K562 (cell line): ENCODE measurements at regions not wholly inside any gene's neighbourhood (a gene's known extent, or its start where the extent isn't known, plus 50 kb on each side); places are given as distances from the start of the nearest gene placed in this dataset.
A peak's percentile ranks its signal among the peaks of the same experiment; 100 is the strongest.

Experiments
- ATAC-seq: fragments of 200-7000 bp; cut with Tn5 transposase; 3 replicates; pipeline ENCODE4 v1.9.1; 2020; ENCODE audit warnings: moderate library complexity
- BruUV-seq: library from RNA; stranded (reverse); fragments of 400-500 nt; replicated peaks from 2 replicates; lab custom pipeline; 2021; lab: Mats Ljungman, UMichigan
- CTCF ChIA-PET: fragments of 300-600 bp; formaldehyde crosslinking; extraction: SDS; loops from one replicate; lab custom pipeline; 2021; ENCODE audit warnings: low intra/inter-chr PET ratio; lab: Yijun Ruan, JAX
- POLR2A ChIA-PET: fragments of 300-600, 350-650 bp; sonication (Branson Sonifier 250); formaldehyde crosslinking; extraction: SDS; loops from one replicate; lab custom pipeline; 2021; ENCODE audit warnings: antibody characterized with exemption, inconsistent platforms; lab: Yijun Ruan, JAX
- DNase-seq, 4 experiments: peaks; one replicate each; pipeline versions ENCODE4 v3.0.0 to v3.0.0-alpha.2; 2011 to 2018; ENCODE audit warnings: low spot score in 3 of 4, mixed read lengths in 3 of 4; ENCODE audit errors: extremely low read depth in 1 of 4
- FAIRE-seq: peaks from 2 replicates; lab custom pipeline; 2011; peaks lifted over from hg19 to GRCh38; lab: Jason Lieb, UNC
- H2AFZ ChIP-seq: 2 replicates; pipeline ENCODE4 v1.6.0; 2011; ENCODE audit warnings: low read depth, low read length, control low read depth, inconsistent platforms
- H3K27ac ChIP-seq: fragments of 200-600 bp; 3 replicates; pipeline ENCODE4 v1.8.0; 2011; ENCODE audit warnings: low read depth, mild to moderate bottlenecking, control low read depth, inconsistent platforms, low read length, moderate library complexity, mixed read lengths; ENCODE audit errors: extremely low read depth
- H3K27me3 ChIP-seq, 2 experiments: fragments of 300-600 bp in 1 of 2; 2 replicates in 1 of 2; 3 replicates in 1 of 2; pipeline versions ENCODE4 v1.6.0 to v1.8.0; 2011; ENCODE audit warnings: inconsistent platforms in 2 of 2, low read length in 2 of 2, mild to moderate bottlenecking in 1 of 2, mixed read lengths in 1 of 2, moderate library complexity in 1 of 2; ENCODE audit not compliant: control insufficient read depth in 2 of 2, insufficient read depth in 2 of 2
- H3K36me3 ChIP-seq: fragments of 300-600 bp; 3 replicates; pipeline ENCODE4 v1.8.0; 2011; ENCODE audit warnings: mild to moderate bottlenecking, low read length, inconsistent platforms; ENCODE audit not compliant: control insufficient read depth, insufficient read depth
- H3K4me1 ChIP-seq, 2 experiments: fragments of 200-600 bp in 1 of 2; replicated peaks in 1 of 2; 2 replicates in 1 of 2; 3 replicates in 1 of 2; pipeline versions ENCODE4 v1.5.1 to v1.8.0; 2011; ENCODE audit warnings: inconsistent platforms in 2 of 2, low read length in 2 of 2, mild to moderate bottlenecking in 1 of 2, mixed read lengths in 1 of 2, moderate library complexity in 1 of 2; ENCODE audit not compliant: control insufficient read depth in 2 of 2, insufficient read depth in 2 of 2
- H3K4me2 ChIP-seq: 2 replicates; pipeline ENCODE4 v1.6.1; 2011; ENCODE audit warnings: low read length, control low read depth, inconsistent platforms, mixed read lengths; ENCODE audit not compliant: insufficient read depth
- H3K4me3 ChIP-seq: fragments of 200-600 bp; sonication (generic), shearing (Covaris generic); 2 replicates; pipeline ENCODE4 v1.5.1; 2016; ENCODE audit warnings: control low read depth, inconsistent platforms
- H3K79me2 ChIP-seq: fragments of 200-600 bp; 3 replicates; pipeline ENCODE4 v1.8.0; 2011; ENCODE audit warnings: low read length, inconsistent platforms; ENCODE audit not compliant: control insufficient read depth, insufficient read depth
- H3K9ac ChIP-seq, 2 experiments: 2 replicates each; pipeline versions ENCODE4 v1.6.0 to v1.6.1; 2011; ENCODE audit warnings: low read depth in 2 of 2, low read length in 2 of 2, control low read depth in 1 of 2, inconsistent platforms in 1 of 2, mild to moderate bottlenecking in 1 of 2, mixed read lengths in 1 of 2; ENCODE audit not compliant: insufficient read depth in 1 of 2
- H3K9me1 ChIP-seq: one replicate; pipeline ENCODE4 v1.6.0; 2011; ENCODE audit warnings: inconsistent platforms, mild to moderate bottlenecking, low read length, moderate library complexity; ENCODE audit not compliant: control insufficient read depth, insufficient read depth
- H3K9me3 ChIP-seq: replicated peaks from 2 replicates; pipeline ENCODE4 v1.5.1; 2011; ENCODE audit warnings: low read depth, low read length, inconsistent platforms; ENCODE audit not compliant: control insufficient read depth, insufficient read depth
- H4K20me1 ChIP-seq: replicated peaks from 2 replicates; pipeline ENCODE4 v1.6.1; 2011; ENCODE audit warnings: low read length, inconsistent platforms, mixed read lengths; ENCODE audit not compliant: control insufficient read depth, insufficient read depth
- CBFB ChIP-seq: sonication (generic); formaldehyde crosslinking; IDR thresholded peaks from 2 replicates; pipeline ENCODE4 v1.4.0; 2020; ENCODE audit warnings: mild to moderate bottlenecking, missing genetic modification reagents
- ZNF699 ChIP-seq: fragments of 250-450 bp; sonication (Bioruptor Pico); IDR thresholded peaks from 2 replicates; pipeline ENCODE4 v1.8.0; 2021; ENCODE audit warnings: mild to moderate bottlenecking, moderate library complexity; ENCODE audit not compliant: insufficient replicate concordance
- WGBS: fragments of 100-300 bp; shearing (Covaris generic); methylation state at CpG from one replicate; pipeline ENCODE4 v1.1.6; 2016; ENCODE audit warnings: low coverage, mixed read lengths; ENCODE audit not compliant: insufficient coverage; ENCODE audit errors: missing lambda C conversion rate; 5-methylcytosine and 5-hydroxymethylcytosine counted together
- in situ Hi-C: fragments of 300-500 bp; cut with MboI; formaldehyde crosslinking; loops from 4 replicates; pipeline ENCODE4 v1.15.0; 2018; ENCODE audit warnings: inconsistent platforms, mixed read lengths
- intact Hi-C: fragments of 100-400 bp; cut with micrococcal nuclease; formaldehyde crosslinking; loops from 2 replicates; pipeline ENCODE4 v1.14.2; 2022
- TF ChIP-seq, protein P1 (sequence below): fragments of 450-650 bp; IDR thresholded peaks from 2 replicates; pipeline ENCODE4 v1.6.1; 2016
- TF ChIP-seq, protein P2 (sequence below): fragments of 450-650 bp; formaldehyde crosslinking; IDR thresholded peaks from 2 replicates; pipeline ENCODE4 v1.4.0; 2020; ENCODE audit warnings: mild to moderate bottlenecking

DNA sequence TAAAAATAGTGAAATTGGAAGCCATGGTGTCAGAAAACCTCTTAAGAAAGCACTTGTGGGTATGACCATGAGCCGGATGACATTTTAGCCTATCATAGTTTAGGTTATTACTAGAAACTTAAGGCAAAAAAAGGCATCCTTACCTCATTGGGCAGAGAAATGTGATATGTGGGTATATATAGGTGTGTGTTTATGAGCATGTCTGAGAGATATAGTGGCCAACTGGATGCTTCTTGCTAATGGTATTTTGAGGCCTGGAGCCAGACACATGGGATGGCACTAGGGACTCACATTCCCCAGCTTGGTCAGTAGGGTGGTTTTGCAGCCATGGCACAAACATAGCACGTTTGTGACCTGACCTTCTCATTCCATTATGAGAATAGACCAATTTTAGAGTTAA is 295.6 kb upstream of the MEF2C start:
- H4K20me1 ChIP-seq, result no peaks in the 10 kb centered on the region
- no peaks in the 10 kb centered on the region; a peak in 1 of 5 replicates for H3K27me3 ChIP-seq
- POLR2A ChIA-PET, result no interaction called here
- CTCF ChIA-PET, result no interaction called here
- no peaks in the 10 kb centered on the region for H3K79me2 ChIP-seq
- DNase-seq (no peak), FAIRE-seq (no peak), ATAC-seq (no peak)
- in situ Hi-C loops (no loop called here), intact Hi-C loops (no loop called here)
- no peaks in the 10 kb centered on the region; a peak in 1 of 5 replicates for H3K4me1 ChIP-seq
- no peak overlapping the region for H3K27ac ChIP-seq
- H3K4me3 ChIP-seq, result no peak overlapping the region
- H3K9me3 ChIP-seq, result peaks cover 2% of the 10 kb centered on the region; the same call in 1 of the 2 replicates
- H3K36me3 ChIP-seq, result no peaks in the 10 kb centered on the region
- H2AFZ ChIP-seq, result no peak overlapping the region
- no peak for TF ChIP-seq ZNF699 (CRISPR knock-in tag)
- no peak for TF ChIP-seq CBFB (CRISPR knock-in tag)
- no TSS peak for BruUV-seq
- H3K9me1 ChIP-seq, result no peaks in the 10 kb centered on the region
- WGBS, result 26% methylated on average over 2 of the region's 2 CpGs
- H3K9ac ChIP-seq, result no peak overlapping the region
- no peak overlapping the region for H3K4me2 ChIP-seq

DNA sequence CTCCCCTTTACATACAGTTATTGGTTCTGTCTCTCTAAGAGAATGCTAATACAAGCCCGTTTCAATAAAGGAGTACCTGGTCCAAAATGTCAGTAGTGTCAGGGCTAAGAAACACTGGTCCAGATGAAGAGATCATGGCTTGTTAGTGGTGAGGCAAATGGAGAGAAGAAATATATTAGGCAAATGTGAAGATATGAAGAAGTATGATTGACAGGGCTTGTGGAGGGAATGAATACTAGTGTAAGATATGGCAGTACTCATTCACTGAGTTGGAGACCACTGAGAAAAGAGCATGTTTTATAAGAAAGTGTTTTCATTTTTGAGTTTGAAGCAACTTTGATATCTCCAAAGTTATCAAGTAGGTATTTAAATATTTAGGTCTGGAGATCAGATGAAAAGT is 290.5 kb upstream of the MEF2C start:
- no peaks in the 10 kb centered on the region for H3K27me3 ChIP-seq
- H3K27ac ChIP-seq, result no peak overlapping the region
- 36% methylated on average over 1 of the region's 1 CpG for WGBS
- no peak overlapping the region for H3K9ac ChIP-seq
- DNase-seq, result no peak
- no peak for FAIRE-seq
- no TSS peak for BruUV-seq
- in situ Hi-C loops, result no loop called here
- TF ChIP-seq, protein P1, sequence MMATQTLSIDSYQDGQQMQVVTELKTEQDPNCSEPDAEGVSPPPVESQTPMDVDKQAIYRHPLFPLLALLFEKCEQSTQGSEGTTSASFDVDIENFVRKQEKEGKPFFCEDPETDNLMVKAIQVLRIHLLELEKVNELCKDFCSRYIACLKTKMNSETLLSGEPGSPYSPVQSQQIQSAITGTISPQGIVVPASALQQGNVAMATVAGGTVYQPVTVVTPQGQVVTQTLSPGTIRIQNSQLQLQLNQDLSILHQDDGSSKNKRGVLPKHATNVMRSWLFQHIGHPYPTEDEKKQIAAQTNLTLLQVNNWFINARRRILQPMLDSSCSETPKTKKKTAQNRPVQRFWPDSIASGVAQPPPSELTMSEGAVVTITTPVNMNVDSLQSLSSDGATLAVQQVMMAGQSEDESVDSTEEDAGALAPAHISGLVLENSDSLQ, result peak; percentile 50; the same call in 1 of the 2 replicates
- TF ChIP-seq, protein P2, sequence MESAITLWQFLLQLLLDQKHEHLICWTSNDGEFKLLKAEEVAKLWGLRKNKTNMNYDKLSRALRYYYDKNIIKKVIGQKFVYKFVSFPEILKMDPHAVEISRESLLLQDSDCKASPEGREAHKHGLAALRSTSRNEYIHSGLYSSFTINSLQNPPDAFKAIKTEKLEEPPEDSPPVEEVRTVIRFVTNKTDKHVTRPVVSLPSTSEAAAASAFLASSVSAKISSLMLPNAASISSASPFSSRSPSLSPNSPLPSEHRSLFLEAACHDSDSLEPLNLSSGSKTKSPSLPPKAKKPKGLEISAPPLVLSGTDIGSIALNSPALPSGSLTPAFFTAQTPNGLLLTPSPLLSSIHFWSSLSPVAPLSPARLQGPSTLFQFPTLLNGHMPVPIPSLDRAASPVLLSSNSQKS (CRISPR knock-in tag), result no peak
- ChIA-PET POLR2A (no interaction called here), CTCF (no interaction called here)
- no peak overlapping the region for H3K4me2 ChIP-seq
- H3K4me3 ChIP-seq, result no peak overlapping the region
- no peaks in the 10 kb centered on the region for H4K20me1 ChIP-seq
- intact Hi-C loops, result no loop called here
- peaks cover 4% of the 10 kb centered on the region for H3K9me3 ChIP-seq
- H3K36me3 ChIP-seq, result no peaks in the 10 kb centered on the region
- H2AFZ ChIP-seq, result no peak overlapping the region
- H3K9me1 ChIP-seq, result no peaks in the 10 kb centered on the region
- no peak for ATAC-seq
- H3K4me1 ChIP-seq, result no peaks in the 10 kb centered on the region
- no peaks in the 10 kb centered on the region for H3K79me2 ChIP-seq
